GM23338 (cell line): ENCODE measurements at regions not wholly inside any gene's neighbourhood (a gene's known extent, or its start where the extent isn't known, plus 50 kb on each side); places are given as distances from the start of the nearest gene placed in this dataset.

Experiments used
- ATAC-seq: fragments of 200-7000 bp; cut with Tn5 transposase; 3 replicates; pipeline ENCODE4 v1.9.1; 2020
- DNase-seq: peaks from one replicate; pipeline ENCODE4 v3.0.0-alpha.2; 2015; ENCODE audit warnings: low spot score
- H2AFZ ChIP-seq: fragments of 200-600 bp; sonication (generic); 2 replicates; pipeline ENCODE4 v1.8.0; 2016; ENCODE audit warnings: antibody characterized with exemption, mild to moderate bottlenecking, moderate library complexity
- H3F3A ChIP-seq: fragments of 200-600 bp; sonication (generic); replicated peaks from 2 replicates; pipeline ENCODE4 v1.8.0; 2017; ENCODE audit warnings: antibody characterized with exemption, mixed run types, low read depth
- H3K27ac ChIP-seq: fragments of 200-600 bp; sonication (generic); 2 replicates; pipeline ENCODE4 v1.6.1; 2016; ENCODE audit warnings: low read depth
- H3K27me3 ChIP-seq: fragments of 200-600 bp; sonication (generic); 2 replicates; pipeline ENCODE4 v1.8.0; 2016; ENCODE audit warnings: mild to moderate bottlenecking, mixed run types, moderate library complexity; ENCODE audit not compliant: insufficient read depth
- H3K36me3 ChIP-seq: fragments of 200-600 bp; sonication (generic); 2 replicates; pipeline ENCODE4 v1.8.0; 2016; ENCODE audit warnings: mild to moderate bottlenecking; ENCODE audit not compliant: insufficient read depth
- H3K4me1 ChIP-seq: fragments of 200-600 bp; sonication (generic); 2 replicates; pipeline ENCODE4 v1.8.0; 2016; ENCODE audit warnings: mild to moderate bottlenecking, moderate library complexity; ENCODE audit not compliant: insufficient read depth
- H3K4me2 ChIP-seq: fragments of 200-600 bp; sonication (generic); 2 replicates; pipeline ENCODE4 v1.7.1; 2017; ENCODE audit warnings: mixed run types
- H3K4me3 ChIP-seq: fragments of 200-600 bp; sonication (generic); 2 replicates; pipeline ENCODE4 v1.6.1; 2016; ENCODE audit warnings: mixed run types
- H3K79me2 ChIP-seq: fragments of 200-600 bp; sonication (generic); replicated peaks from 2 replicates; pipeline ENCODE4 v1.8.0; 2017; ENCODE audit warnings: mild to moderate bottlenecking; ENCODE audit not compliant: insufficient read depth
- H3K9me2 ChIP-seq: fragments of 200-600 bp; sonication (generic); 2 replicates; pipeline ENCODE4 v1.8.0; 2017; ENCODE audit not compliant: insufficient read depth
- H4K20me1 ChIP-seq: fragments of 200-600 bp; sonication (generic); replicated peaks from 2 replicates; pipeline ENCODE4 v1.8.0; 2017; ENCODE audit warnings: mild to moderate bottlenecking; ENCODE audit not compliant: insufficient read depth
- H3K27ac Mint-ChIP-seq: 2 replicates; pipeline ENCODE4 v1.8.0; 2020; ENCODE audit warnings: inconsistent platforms, mild to moderate bottlenecking, moderate library complexity, mixed read lengths
- H3K27me3 Mint-ChIP-seq: 3 replicates; pipeline ENCODE4 v1.8.0; 2022; ENCODE audit warnings: low read depth, mild to moderate bottlenecking, moderate library complexity, mixed read lengths, inconsistent platforms; ENCODE audit not compliant: insufficient read depth, poor library complexity
- H3K36me3 Mint-ChIP-seq: 3 replicates; pipeline ENCODE4 v1.8.0; 2021; ENCODE audit warnings: low read depth, mild to moderate bottlenecking, inconsistent platforms, moderate library complexity, mixed read lengths
- H3K4me1 Mint-ChIP-seq: 3 replicates; pipeline ENCODE4 v1.8.0; 2020; ENCODE audit warnings: mild to moderate bottlenecking, inconsistent platforms, mixed read lengths
- H3K4me3 Mint-ChIP-seq: 3 replicates; pipeline ENCODE4 v1.8.0; 2021; ENCODE audit warnings: moderate library complexity, mild to moderate bottlenecking, inconsistent platforms, mixed read lengths
- H3K9me3 Mint-ChIP-seq: 3 replicates; pipeline ENCODE4 v1.8.0; 2020; ENCODE audit warnings: moderate library complexity, mild to moderate bottlenecking, inconsistent platforms, mixed read lengths
- CREB1 ChIP-seq: fragments of 250-450 bp; sonication (Bioruptor Pico); IDR thresholded peaks from 2 replicates; pipeline ENCODE4 v1.5.0; 2020; ENCODE audit warnings: low read depth, mild to moderate bottlenecking, moderate library complexity
- CTCF ChIP-seq, 2 experiments: fragments of 200-600 bp in 1 of 2; sonication (generic) in 1 of 2; conservative IDR thresholded peaks; 2 replicates each; pipeline versions ENCODE4 v1.5.1 to v1.6.1; 2016 to 2017; ENCODE audit warnings: antibody characterized with exemption in 2 of 2, low read depth in 2 of 2, mild to moderate bottlenecking in 2 of 2, moderate library complexity in 1 of 2
- ETS1 ChIP-seq: IDR thresholded peaks from 2 replicates; pipeline ENCODE4 v1.6.1; 2016; ENCODE audit warnings: antibody characterized with exemption
- EZH2 ChIP-seq: fragments of 200-600 bp; sonication (generic); IDR thresholded peaks from one replicate; pipeline ENCODE4 v1.8.0; 2017; ENCODE audit warnings: antibody characterized with exemption, mild to moderate bottlenecking, low read depth; ENCODE audit not compliant: unreplicated experiment
- EZH2phosphoT487 ChIP-seq: fragments of 200-600 bp; sonication (generic); IDR thresholded peaks from one replicate; pipeline ENCODE4 v1.8.1; 2018; ENCODE audit warnings: antibody characterized with exemption; ENCODE audit not compliant: unreplicated experiment
- JUNB ChIP-seq: IDR thresholded peaks from one replicate; pipeline ENCODE4 v1.6.1; 2016; ENCODE audit warnings: antibody characterized with exemption; ENCODE audit not compliant: unreplicated experiment
- NANOG ChIP-seq: IDR thresholded peaks from 2 replicates; pipeline ENCODE4 v1.6.1; 2016; ENCODE audit warnings: antibody characterized with exemption, borderline replicate concordance
- POLR2AphosphoS5 ChIP-seq: IDR thresholded peaks from 2 replicates; pipeline ENCODE4 v1.6.1; 2016; ENCODE audit warnings: antibody characterized with exemption, low read depth
- REST ChIP-seq: IDR thresholded peaks from one replicate; pipeline ENCODE4 v1.6.1; 2018; ENCODE audit warnings: antibody characterized with exemption; ENCODE audit not compliant: unreplicated experiment
- STAT1 ChIP-seq: IDR thresholded peaks from one replicate; pipeline ENCODE4 v1.6.1; 2016; ENCODE audit warnings: antibody characterized with exemption; ENCODE audit not compliant: unreplicated experiment
- ZNF114 ChIP-seq: fragments of 250-450 bp; sonication (Bioruptor Pico); IDR thresholded peaks from 2 replicates; pipeline ENCODE4 v1.5.0; 2020; ENCODE audit warnings: mild to moderate bottlenecking, moderate library complexity
- ZNF331 ChIP-seq: fragments of 250-450 bp; sonication (Bioruptor Pico); IDR thresholded peaks from 2 replicates; pipeline ENCODE4 v1.5.0; 2020; ENCODE audit warnings: low read depth, mild to moderate bottlenecking, moderate library complexity

- H3F3A ChIP-seq: no peaks in the 10 kb centered on the region
- no peaks in the 10 kb centered on the region for H3K9me2 ChIP-seq
- H3K36me3 ChIP-seq: no peaks in the 10 kb centered on the region
- no peak overlapping the region for H3K4me2 ChIP-seq
- no peaks in the 10 kb centered on the region for H3K27me3 Mint-ChIP-seq
- no peaks in the 10 kb centered on the region for H4K20me1 ChIP-seq
- H3K27ac Mint-ChIP-seq: no peak overlapping the region
- H3K4me1 Mint-ChIP-seq: no peaks in the 10 kb centered on the region
- H3K4me1 ChIP-seq: no peaks in the 10 kb centered on the region
- TF ChIP-seq REST (no peak), EZH2 (no peak), JUNB (no peak), CTCF (conservative IDR thresholded peaks at IDR 0.05; ENCODE audit: low read depth in 2 of 2) (no peak), CREB1 (no peak), ETS1 (no peak), POLR2AphosphoS5 (no peak), ZNF331 (CRISPR knock-in tag) (no peak)
- H2AFZ ChIP-seq: no peak overlapping the region
- ATAC-seq (no peak), DNase-seq (no peak)
- no peaks in the 10 kb centered on the region for H3K27me3 ChIP-seq
- H3K4me3 ChIP-seq: no peak overlapping the region
- no peaks in the 10 kb centered on the region for H3K36me3 Mint-ChIP-seq
- no peaks in the 10 kb centered on the region for H3K9me3 Mint-ChIP-seq
- no peak overlapping the region for H3K27ac ChIP-seq
- no peak overlapping the region for H3K4me3 Mint-ChIP-seq
- H3K79me2 ChIP-seq: no peaks in the 10 kb centered on the region
These were observed 583.0 kb upstream of the ROBO1 start for GRCh38 chr3:80350771-80351170.

- Mint-ChIP-seq H3K27ac (no peak overlapping the region), H3K4me3 (no peak overlapping the region), H3K4me1 (no peaks in the 10 kb centered on the region), H3K27me3 (no peaks in the 10 kb centered on the region), H3K36me3 (no peaks in the 10 kb centered on the region), H3K9me3 (no peaks in the 10 kb centered on the region)
- H3F3A ChIP-seq: no peaks in the 10 kb centered on the region
- H3K4me2 ChIP-seq: no peak overlapping the region
- ATAC-seq (no peak), DNase-seq (no peak)
- no peaks in the 10 kb centered on the region for H3K4me1 ChIP-seq
- H4K20me1 ChIP-seq: no peaks in the 10 kb centered on the region
- H3K4me3 ChIP-seq: no peak overlapping the region
- H3K36me3 ChIP-seq: no peaks in the 10 kb centered on the region
- no peaks in the 10 kb centered on the region for H3K9me2 ChIP-seq
- H3K27me3 ChIP-seq: no peaks in the 10 kb centered on the region
- H3K27ac ChIP-seq: no peak overlapping the region
- no peaks in the 10 kb centered on the region for H3K79me2 ChIP-seq
- H2AFZ ChIP-seq: no peak overlapping the region
- TF ChIP-seq ZNF331 (CRISPR knock-in tag) (no peak), NANOG (no peak), ZNF114 (no peak), EZH2 (no peak), EZH2phosphoT487 (no peak), STAT1 (no peak)
These were observed 570.6 kb upstream of the ROBO1 start for GRCh38 chr3:80338366-80338765.
